ENCODE measurements at regions not wholly inside any gene's neighbourhood (a gene's known extent, or its start where the extent isn't known, plus 50 kb on each side); places are given as distances from the start of the nearest gene placed in this dataset.

DNA sequence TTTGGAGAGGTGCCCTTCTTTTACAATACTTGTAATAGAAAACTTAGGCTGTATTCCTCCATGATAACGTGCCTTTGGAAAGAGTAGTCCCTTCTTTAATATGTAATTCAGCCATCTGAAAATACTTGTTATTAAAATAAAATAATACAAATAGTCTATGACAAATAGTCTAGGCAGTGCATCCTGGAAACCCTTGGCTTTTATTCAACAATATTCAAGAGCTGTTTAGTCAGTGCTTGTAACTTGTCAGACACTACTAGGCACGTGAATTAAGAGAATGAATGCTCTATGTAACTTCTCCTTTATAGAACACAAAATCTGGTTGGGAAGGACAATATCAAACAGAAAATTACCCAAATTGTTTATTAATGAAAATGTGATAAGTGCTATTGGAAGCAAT is 388.2 kb downstream of the MTX2 start:
- no peak overlapping the region for H3K4me3 ChIP-seq (ENCODE audit: low read depth, low read length)
- POLR2A ChIA-PET, result no interaction called here
- DNase-seq (ENCODE audit: low read depth, low spot score), result no peak
- TF ChIP-seq, protein P1, sequence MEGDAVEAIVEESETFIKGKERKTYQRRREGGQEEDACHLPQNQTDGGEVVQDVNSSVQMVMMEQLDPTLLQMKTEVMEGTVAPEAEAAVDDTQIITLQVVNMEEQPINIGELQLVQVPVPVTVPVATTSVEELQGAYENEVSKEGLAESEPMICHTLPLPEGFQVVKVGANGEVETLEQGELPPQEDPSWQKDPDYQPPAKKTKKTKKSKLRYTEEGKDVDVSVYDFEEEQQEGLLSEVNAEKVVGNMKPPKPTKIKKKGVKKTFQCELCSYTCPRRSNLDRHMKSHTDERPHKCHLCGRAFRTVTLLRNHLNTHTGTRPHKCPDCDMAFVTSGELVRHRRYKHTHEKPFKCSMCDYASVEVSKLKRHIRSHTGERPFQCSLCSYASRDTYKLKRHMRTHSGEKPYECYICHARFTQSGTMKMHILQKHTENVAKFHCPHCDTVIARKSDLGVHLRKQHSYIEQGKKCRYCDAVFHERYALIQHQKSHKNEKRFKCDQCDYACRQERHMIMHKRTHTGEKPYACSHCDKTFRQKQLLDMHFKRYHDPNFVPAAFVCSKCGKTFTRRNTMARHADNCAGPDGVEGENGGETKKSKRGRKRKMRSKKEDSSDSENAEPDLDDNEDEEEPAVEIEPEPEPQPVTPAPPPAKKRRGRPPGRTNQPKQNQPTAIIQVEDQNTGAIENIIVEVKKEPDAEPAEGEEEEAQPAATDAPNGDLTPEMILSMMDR (IDR thresholded peaks at IDR 0.05; ENCODE audit: insufficient read depth, low read length, missing control alignments), result no peak
- CTCF ChIA-PET, result interaction anchor here (1.0 to 33.0 kb wide), 4 partner anchors 11 to 523 kb away, joined by 3 to 1421 read pairs (median 90); partner anchors contain the start of genes HOXD8 and HOXD9

DNA sequence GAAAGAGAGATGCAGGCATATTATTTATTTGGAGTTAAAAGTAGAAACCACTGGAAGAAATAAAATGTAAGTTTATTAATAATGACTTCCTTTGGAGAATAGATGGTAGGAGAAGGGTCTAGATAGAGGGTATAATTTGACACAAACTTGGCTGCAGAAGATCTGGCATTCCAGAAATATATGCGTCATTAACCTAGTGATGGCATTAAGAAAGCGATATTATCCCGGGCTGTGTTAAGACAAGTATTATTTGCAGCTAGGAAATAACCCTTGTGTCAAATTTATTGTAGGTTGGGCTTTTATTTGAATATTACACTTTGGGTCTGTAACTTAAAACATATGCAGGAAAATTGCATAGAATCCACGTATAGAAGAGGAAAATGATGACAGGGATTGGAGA is 389.5 kb downstream of the MTX2 start:
- H3K4me3 ChIP-seq (ENCODE audit: low read depth, low read length), result no peak overlapping the region
- DNase-seq (ENCODE audit: low read depth, low spot score), result no peak
- TF ChIP-seq, protein P1 (IDR thresholded peaks at IDR 0.05; ENCODE audit: insufficient read depth, low read length, missing control alignments), result no peak
- POLR2A ChIA-PET, result no interaction called here
- CTCF ChIA-PET, result interaction anchor here (0.9 to 33.0 kb wide), 2 partner anchors 156 to 524 kb away, joined by 3 to 1421 read pairs; partner anchors contain the start of genes HOXD8 and HOXD9

DNA sequence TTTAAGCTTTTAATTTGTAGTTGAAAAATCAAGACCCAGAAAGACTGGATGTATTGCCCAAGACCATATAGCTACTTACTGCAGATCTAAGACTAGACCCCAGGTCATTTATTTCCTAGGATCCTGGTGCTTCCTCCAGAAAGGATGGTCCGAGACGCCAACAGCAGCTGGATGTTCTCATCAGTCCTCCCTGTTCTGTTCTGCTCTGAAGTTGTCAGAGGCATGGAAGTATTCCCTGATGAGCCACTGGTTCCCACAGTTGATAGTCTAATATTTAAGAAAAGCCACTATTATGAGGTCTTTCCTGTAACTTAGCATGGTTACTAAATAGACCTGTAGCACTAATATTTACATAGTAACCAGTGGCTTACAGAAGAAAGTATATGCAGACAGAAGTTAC is 393.5 kb downstream of the MTX2 start:
- H3K4me3 ChIP-seq (ENCODE audit: low read depth, low read length), result no peak overlapping the region
- CTCF ChIA-PET, result interaction anchor here (0.9 to 13.2 kb wide), 5 partner anchors 9 to 551 kb away, joined by 3 to 177 read pairs (median 3); no protein-coding TSS in a partner anchor
- TF ChIP-seq, protein P1 (IDR thresholded peaks at IDR 0.05; ENCODE audit: insufficient read depth, low read length, missing control alignments), result no peak
- POLR2A ChIA-PET, result no interaction called here
- no peak for DNase-seq (ENCODE audit: low read depth, low spot score)

DNA sequence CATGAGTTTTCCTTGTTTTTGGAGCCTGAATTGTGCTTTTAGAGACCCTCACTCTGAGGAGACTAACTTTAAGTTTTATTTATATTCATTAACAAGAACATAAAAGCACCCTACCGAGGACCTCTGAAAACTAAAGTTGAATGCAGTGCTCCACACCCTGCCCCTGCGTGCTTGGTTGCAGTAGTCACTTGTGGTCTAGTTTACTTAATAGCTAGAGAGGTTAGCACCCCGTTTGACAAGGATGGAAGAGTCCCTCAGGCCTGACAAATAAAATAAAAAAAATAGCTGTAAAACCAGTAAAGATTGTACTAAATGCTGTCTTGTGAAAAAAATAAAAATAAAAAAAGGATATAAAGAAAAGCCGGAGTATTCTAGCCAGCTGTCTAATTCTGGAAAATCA is 395.2 kb downstream of the MTX2 start:
- TF ChIP-seq, protein P1 (IDR thresholded peaks at IDR 0.05; ENCODE audit: insufficient read depth, low read length, missing control alignments), result no peak
- H3K4me3 ChIP-seq (ENCODE audit: low read depth, low read length), result no peak overlapping the region
- POLR2A ChIA-PET, result interaction anchor here (0.6 kb wide), 1 partner anchor 392 kb away, joined by 3 read pairs; no protein-coding TSS in a partner anchor
- CTCF ChIA-PET, result interaction anchor here (0.8 to 13.2 kb wide), 3 partner anchors 11 to 21 kb away, joined by 3 to 177 read pairs (median 6); no protein-coding TSS in a partner anchor
- no peak for DNase-seq (ENCODE audit: low read depth, low spot score)

DNA sequence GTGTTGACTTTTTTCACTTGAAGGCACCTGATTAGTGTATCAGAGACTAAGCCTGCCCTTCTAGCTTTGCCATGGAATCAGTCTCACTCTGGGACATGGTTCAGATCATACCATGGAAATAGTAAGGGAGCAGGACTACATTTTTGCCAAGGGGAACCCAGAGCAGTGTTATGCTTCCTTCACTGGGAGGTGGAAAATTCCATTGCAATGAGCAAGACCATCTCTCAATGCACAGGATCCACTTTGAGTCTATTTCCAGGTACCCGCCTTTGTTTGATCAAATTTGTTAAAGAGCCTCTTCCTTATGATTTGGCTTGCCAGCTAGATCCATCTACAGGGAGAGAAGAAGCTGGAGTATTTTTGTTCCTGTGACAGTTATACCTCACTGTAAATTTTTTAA is 395.8 kb downstream of the MTX2 start:
- no peak overlapping the region for H3K4me3 ChIP-seq (ENCODE audit: low read depth, low read length)
- ChIA-PET POLR2A (interaction anchor here (0.6 kb wide), 1 partner anchor 391 kb away, joined by 3 read pairs; no protein-coding TSS in a partner anchor), CTCF (interaction anchor here (0.8 to 13.2 kb wide), 2 partner anchors 11 kb away, joined by 3 to 177 read pairs; no protein-coding TSS in a partner anchor)
- DNase-seq (ENCODE audit: low read depth, low spot score), result no peak
- TF ChIP-seq, protein P1 (IDR thresholded peaks at IDR 0.05; ENCODE audit: insufficient read depth, low read length, missing control alignments), result no peak

DNA sequence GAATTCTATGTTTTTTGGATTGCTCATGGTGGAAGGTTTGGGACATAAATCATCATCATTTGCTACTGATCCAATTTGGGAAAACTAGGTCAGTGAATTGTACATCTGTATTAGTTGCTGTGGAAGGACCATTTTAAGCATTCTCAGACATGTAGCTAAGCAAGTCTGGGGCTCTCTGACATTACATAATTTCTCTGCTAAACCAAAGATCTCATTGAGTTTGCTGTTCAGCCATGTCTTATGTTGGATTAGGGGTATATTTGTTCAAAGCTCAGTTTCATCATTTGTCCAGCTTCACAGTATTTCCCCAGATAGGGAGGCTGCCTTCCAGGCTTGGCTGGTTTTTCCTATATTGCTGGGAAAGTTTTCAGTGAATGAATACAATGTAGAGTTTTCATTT is 399.7 kb downstream of the MTX2 start:
- TF ChIP-seq, protein P1 (IDR thresholded peaks at IDR 0.05; ENCODE audit: insufficient read depth, low read length, missing control alignments), result no peak
- H3K4me3 ChIP-seq (ENCODE audit: low read depth, low read length), result no peak overlapping the region
- ChIA-PET CTCF (interaction anchor here (0.7 to 13.2 kb wide), 3 partner anchors 10 to 214 kb away, joined by 3 to 177 read pairs (median 3); no protein-coding TSS in a partner anchor), POLR2A (no interaction called here)
- no peak for DNase-seq (ENCODE audit: low read depth, low spot score)

Measured in AG04449 (cell line).